Epithelial cell of prostate (primary cell): ENCODE measurements at regions not wholly inside any gene's neighbourhood (a gene's known extent, or its start where the extent isn't known, plus 50 kb on each side); places are given as distances from the start of the nearest gene placed in this dataset.
A peak's percentile ranks its signal among the peaks of the same experiment; 100 is the strongest.
"Not testable (repeated sequence)": the region's sequence is repeated elsewhere in the genome, so short reads cannot be mapped to it uniquely, and the experiment has no call there.

Source experiments
- DNase-seq: peaks from one replicate; pipeline ENCODE4 v3.0.0-alpha.2; 2011; ENCODE audit warnings: low read depth, low spot score
- H3K27ac ChIP-seq: fragments of 450-650 bp; 2 replicates; pipeline ENCODE4 v1.5.1; 2017; ENCODE audit warnings: mild to moderate bottlenecking

DNA sequence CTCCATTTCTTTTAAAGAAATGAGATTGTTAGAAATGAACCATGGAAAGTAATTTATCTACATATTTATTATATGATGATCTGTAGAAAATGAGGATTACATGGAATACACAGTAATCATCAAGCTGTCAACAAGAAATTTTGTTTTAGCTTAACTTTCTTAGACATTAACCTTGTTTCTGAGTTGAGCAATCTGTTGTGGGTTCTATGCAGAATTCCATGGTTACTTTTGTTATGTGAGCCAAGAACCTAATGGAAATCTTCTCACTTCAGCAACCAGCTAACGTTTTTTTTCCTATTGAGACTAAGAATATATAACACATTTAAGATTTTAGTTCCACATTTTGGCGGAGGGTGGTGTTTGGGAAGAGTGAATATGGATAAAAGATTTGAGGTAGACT is 136.1 kb upstream of the SLC4A4 start:
- no peak overlapping the region for H3K27ac ChIP-seq
- no peak for DNase-seq

DNA sequence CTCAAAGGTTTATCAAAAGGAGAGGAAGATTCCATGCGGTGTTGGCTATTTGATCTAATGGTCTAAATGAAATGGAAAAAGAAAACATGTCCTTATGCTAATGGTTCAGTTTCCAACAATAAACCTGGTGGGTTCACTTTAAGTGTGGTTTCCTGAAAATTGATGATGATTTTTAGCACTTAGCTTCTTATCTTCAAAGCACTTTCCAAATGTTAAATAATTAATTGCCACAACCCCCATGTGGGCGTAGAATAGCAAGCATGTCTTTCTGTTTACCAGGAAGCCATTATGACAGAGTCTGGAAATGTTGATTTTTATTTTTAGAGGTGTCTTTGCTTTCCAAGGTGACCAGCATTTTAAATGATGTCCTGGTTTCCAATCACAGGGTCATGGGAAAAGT is 134.8 kb upstream of the SLC4A4 start:
- DNase-seq: no peak
- no peak overlapping the region for H3K27ac ChIP-seq

DNA sequence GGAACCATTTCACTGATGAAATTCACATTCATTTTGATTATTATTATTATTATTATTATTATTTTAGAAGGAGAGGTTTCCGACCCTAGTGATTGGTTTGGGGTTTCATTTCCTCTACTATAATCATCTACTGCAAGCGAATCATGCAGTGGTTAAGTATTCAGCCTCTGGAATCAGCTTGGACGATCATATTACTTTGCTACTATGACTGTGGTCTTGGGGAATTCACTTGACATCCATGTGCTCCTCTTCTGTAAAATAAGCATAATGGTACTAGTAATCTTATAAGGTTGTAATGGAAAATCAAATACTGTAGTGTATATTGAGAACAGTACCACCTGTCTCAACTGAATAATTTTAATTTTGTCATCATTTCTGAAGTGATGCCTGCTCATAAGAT is 132.1 kb upstream of the SLC4A4 start:
- H3K27ac ChIP-seq: no peak overlapping the region
- DNase-seq: no peak

DNA sequence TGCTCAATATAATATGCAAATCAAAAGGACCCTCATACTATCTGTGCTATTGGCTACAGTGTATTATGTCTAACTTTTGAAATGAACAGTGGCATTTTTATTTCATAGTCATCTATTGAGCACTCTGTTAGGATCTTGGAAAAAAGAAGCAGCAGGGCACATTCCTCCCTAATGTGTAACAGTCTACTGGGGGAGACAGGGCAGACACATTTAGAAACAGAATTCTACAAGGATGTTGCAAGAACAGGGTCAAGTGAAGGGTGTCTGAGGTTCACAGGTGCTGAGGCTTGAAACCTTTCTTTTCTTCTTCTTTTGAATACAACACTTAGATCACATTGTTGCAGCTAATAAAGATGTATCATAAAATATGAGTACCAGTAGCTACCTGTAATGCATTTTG is 129.7 kb upstream of the SLC4A4 start:
- DNase-seq: no peak
- no peak overlapping the region for H3K27ac ChIP-seq

DNA sequence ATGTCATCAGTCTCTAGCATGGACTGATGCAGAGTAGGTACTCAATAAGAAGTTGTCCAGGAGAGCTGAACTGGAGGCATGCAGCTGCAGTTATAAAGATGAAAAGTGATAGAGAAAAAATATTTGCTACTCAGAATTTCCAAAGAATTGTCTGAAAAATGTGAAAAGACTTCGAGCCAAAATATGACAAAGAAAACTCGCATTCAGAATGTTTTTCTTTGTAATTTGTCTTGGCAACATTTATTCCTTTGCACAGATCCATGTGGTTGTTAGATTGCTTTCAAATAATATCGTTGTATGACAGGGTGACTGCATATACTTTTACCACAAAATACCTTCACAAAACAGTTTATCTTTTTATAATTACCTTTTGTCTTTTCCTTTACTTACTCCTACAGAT is 128.0 kb upstream of the SLC4A4 start:
- DNase-seq: no peak
- no peak overlapping the region for H3K27ac ChIP-seq

DNA sequence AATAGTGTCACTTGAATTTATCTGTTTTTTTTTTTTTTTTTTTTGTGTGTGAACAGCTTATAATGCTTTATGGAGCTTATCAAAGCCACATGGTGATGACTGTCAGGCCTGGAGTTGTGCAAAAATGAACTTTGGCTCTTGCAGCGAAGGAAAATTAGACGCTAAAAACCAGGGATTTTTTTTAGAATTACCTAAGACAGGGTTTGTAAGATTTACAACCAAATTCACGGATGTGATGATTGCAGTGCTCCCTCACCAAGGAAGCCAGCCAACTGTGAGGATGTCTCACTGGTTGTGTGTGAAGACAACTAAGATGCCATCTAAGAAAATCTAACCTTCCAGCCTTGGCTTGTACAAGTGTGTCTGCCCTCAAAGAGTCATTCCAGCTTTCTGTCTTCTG is 127.1 kb upstream of the SLC4A4 start:
- no peak overlapping the region for H3K27ac ChIP-seq

DNA sequence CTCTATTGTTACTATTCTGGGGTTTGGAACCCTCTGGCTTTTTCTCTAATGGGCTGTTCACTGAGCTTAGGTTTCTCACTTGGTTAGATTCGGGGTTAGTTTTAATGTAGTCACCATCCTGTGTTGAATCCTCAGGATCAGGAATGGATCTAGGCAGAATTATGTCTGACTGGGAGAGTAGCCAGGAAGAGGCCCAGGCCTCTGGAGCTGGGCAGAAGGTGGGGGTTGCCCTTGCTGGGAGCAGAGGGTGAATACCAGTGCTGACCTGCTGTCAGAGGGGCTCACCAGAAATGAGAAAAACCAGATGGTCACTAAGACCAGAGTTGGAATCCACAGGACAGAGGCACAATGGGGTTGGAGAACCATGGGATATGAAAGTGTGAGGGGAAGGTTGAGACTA is 126.6 kb upstream of the SLC4A4 start:
- H3K27ac ChIP-seq: no peak overlapping the region
- DNase-seq: no peak

More for the DNA sequence above, 127.1 kb upstream of the SLC4A4 start:
- DNase-seq: no peak

DNA sequence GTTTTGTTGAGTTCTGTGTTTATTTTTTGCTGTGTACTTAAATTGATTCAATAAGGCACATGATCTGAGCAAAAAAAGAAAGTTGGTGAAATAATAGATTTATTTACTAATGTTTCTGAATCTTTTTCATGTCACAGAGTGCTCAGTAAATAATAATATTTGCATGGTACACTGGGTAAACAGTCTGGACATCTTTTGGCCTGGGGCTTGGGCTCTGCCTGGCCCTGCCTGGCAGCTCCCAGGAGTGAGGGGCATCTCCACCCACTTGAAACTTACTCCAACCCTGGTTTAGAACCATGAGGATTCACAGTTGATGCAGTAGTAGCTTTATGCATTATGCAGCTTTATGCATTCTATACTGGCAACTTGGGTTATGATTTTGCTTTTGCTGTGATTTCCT is 124.2 kb upstream of the SLC4A4 start:
- no peak overlapping the region for H3K27ac ChIP-seq
- no peak for DNase-seq

DNA sequence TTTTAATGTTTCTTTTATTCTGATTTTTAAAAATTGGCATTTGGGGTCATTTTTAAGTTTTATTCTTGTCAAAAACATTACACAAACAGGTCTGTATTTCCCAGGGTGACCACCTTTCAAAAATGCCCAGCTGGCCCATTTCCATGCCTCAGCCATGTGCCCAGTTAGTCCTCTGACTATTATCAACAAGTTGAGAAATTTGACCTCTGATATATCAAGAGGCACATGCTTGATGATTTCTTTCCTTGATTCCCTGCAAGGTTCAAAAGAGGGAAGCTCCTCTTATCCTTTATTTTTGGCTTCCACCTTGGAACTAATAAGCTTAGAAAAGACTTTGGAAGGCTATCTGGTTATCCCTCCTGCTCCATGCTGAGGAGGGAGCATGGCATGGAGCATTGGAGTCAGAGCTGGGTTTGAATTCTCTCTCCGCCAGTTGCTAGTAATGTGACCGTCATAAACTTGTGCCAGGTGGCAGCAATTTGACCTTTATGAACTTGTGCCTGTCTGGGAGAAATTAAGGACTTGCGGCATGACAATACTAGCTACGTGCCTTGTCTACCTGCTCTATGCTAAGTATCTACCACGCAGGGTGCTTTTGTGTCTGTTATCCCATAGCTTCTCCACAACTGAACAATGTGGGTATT is 122.4 kb upstream of the SLC4A4 start:
- DNase-seq: no peak
- no peak overlapping the region for H3K27ac ChIP-seq

DNA sequence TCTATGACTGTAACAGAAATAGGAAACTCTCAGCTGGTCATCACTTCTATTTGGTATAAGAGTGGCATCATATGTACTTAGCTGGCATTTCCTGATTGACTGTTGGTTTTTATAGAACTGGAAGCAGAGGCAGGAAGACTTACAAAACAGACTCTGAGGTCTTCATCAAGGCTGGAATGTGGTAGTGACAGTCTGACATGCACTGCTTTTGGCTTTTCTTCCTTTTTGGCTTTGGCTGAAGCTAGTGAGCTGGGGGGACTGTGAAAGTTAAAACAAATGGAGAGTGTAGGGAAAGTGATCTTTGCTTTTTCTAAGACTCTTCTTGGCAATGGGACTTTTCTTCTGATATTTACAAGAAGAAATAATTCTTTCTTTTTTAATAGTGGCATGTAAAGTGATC is 121.1 kb upstream of the SLC4A4 start:
- DNase-seq: no peak
- H3K27ac ChIP-seq: no peak overlapping the region

DNA sequence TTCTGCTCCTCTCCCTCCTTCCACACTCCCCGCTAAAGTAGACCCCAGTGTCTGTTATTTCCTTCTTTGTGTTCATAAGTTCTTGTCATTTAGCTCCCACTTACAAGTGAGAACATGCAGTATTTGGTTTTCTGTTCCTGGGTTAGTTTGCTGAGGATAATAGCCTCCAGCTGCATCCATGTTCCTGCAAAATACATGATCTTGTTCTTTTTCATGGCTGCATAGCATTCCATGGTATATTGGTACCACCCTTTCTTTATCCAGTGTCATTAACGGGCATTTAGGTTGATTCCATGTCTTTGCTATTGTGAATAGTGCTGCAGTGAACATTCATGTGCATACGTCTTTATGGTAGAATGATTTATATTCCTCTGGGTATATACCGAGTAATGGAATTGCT is 118.0 kb upstream of the SLC4A4 start:
- DNase-seq, H3K27ac ChIP-seq: not testable (repeated sequence)

DNA sequence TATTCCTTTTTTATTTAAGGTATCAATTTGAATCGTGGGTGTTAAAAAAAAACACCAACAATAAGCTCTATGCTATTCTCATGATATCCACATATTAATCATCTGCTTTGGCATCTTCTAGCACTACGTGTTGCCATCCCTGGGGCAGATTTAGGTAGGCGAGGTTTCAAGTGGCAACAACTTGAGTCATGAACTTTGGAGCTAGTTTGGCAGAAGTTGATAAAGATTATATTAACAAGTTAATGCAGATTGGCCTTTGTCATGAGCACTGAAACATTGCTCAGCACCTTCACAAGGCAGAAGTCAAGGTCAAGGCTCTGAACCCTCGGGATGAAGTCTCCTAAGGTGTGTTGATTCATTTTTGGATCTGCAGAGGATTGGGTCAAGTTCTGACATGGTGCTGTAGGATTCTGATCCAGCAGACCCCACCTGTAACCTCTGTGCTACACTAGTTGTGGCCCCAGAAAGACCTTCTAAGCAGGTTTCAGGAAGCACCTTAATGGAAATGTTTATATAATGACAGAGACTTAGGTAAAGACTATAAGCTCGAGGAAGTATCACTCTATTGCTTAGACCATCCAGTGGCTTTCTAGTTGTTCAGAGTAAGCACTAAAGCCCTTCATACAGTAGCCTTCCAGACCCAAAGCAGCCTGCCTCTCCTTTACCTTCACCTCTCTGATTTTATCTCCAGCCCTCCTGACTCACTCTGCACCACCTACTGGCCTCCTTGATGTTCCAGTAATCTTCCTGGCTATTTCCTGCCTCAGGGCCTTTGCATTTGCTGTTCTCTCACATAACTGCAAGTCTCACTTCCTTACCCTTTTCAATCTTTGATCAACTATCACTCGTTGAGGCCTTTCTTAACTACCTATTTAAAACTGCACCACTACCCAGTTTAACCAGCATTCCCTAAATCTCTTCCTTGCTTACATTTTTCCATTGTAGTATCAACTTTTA is 117.0 kb upstream of the SLC4A4 start:
- H3K27ac ChIP-seq: peak overlapping the region; percentile 13
- DNase-seq: peak; percentile 76

DNA sequence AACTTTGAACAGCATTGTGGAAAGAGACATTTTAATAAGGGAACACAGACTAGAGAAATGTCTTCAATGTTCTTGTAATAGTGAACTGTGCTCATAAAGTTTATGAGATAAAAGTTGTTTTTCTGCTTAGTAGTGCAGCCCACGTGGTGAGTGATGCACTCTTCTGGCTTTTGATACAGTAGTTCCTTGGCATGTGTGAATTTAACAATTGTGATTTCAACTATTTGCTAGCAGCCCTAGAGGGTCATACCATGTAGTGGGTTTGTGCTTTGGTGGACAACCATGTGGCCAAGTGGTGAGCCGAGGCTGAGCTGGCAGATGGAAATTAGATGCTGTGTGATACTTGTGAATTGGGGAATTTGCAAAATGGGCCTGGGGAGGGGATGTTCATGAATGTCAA is 116.2 kb upstream of the SLC4A4 start:
- no peak overlapping the region for H3K27ac ChIP-seq
- no peak for DNase-seq

DNA sequence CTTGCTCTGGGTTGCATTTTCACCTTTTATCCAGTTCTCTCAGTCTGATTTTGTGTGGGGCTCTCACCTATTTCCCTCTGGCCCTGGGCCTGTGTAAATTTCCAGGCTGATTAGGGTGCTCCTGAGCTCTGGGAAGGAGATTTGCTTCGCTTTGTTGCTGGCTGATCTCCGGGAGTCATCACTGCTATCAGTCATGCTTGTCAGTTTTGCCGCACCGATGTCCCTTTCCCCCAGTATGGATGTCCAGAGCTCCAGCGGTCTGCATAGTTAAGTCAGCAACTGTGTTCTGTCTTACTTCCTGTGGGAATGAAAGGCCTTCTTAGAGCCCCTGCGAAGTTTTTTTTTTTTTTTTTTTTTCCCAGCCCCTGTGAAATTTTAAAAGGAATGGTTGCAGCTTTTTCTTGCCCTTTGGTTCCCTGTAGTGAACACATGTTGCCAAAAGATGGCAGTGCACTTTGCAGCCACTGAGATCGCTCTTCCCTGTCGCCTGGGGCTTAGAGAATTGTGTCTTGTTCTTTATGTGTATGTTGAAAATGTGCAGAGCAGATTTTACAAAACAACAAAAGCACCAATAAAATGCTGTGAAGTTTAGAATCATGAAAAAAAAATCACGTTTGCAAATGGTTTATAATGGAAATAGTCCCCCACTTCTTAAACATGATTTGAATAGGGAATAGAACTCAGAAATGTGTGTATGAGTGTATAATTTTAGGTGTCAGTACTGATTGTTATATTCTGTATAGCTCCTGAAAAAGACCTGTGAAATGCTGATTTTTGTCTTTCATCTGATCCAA is 109.1 kb upstream of the SLC4A4 start:
- no peak for DNase-seq
- H3K27ac ChIP-seq: no peak overlapping the region

DNA sequence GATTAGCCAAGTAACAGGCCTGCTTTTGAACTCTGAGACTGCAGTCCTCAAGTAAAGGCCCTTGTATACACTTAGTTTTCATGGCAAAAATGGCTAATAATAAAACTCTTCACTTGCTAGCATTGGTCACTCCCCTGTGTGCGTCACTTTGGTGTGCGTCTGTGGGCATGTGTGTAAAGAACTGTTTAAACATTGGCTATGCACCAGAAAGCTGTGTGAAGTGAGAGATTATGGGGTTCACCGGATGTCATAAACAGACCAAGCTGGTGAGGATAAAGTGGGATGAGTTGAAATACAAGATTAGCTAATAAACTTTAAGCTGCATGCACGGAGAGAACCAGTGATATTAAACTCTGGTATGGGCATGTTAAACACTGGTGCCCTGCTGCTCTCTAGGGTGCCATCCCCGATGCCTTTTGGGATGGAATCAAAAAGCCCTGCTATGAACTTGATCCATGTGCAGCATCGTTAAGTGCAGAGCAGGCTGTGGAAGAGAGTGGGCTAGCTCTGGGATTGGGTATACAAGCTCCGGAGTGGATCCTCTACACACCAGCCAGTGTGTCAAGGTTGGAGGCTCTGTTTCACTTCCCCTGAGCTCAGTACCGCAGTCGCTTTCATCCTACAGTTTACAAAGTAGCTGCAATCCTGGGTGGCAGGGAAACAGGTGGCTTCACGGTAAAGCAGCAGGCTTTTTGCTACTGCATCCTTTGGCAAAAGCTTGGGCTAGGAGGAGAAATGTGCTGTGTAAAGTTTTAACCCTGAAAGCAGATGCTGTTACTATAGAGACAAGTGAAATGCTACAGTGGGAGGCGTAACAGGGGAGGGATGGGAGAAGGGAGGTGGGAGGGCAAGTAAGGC is 108.3 kb upstream of the SLC4A4 start:
- DNase-seq: no peak
- H3K27ac ChIP-seq: no peak overlapping the region

DNA sequence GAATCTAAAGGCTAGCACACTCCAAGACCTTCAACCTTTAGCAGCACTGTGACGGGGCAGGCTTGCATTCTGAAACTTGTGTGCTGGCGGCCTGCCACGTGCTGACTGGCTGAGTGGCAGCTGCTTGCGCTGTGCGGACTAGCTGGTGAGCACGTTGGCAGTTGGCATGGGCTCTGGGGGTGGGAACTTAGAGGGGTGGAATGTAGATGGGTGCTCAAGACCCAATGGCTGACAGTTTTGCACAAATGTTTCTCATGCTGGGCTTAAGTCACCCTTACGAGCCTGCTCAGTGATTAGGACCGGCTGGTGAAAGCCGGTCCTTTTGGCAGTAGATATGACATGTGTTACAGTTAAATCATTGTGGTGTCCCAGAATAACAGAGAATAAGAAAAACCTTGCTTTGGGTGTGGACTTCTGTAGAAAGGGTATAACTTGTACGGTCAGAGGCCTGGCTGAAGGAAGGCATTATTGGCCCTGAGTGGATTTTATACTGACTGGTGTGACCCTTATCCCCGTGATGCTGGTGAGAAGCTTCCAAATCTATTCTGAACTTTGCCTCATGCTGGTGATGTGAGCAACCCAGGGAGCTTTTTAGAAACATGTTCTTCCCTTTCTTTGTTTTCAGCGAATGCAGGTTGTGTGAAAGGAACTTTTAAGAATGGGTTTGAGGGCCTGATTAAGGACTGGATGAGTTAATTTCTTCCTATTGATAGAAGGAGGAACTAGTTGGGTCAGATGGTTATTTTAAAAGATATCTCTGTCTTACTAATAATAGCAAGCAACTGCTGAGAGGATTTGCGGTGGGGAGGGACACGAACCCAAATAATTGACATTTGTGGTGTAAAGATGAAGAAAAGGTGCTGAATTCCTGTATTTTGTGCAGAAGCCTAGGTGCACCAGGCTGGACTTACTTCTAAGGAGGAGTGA is 107.4 kb upstream of the SLC4A4 start:
- no peak overlapping the region for H3K27ac ChIP-seq
- no peak for DNase-seq

DNA sequence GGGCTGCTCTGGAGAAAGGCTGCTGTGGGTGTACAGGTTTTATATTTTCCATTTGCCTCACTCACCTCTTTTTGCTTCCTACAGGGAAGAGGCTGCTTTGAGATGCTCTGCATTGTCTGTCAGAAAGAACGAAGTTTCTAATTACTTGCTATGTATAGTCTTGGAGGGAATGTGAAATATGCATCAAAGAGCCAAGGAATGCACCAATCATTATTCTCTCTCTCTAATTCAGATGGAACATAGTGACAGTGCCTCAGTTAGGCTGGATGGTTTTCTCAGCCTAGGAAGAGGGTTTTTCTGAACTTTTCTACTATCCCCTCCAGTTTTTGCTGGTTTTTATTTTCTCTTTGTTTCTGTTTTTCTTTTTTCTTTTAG is 106.8 kb upstream of the SLC4A4 start:
- no peak for DNase-seq

DNA sequence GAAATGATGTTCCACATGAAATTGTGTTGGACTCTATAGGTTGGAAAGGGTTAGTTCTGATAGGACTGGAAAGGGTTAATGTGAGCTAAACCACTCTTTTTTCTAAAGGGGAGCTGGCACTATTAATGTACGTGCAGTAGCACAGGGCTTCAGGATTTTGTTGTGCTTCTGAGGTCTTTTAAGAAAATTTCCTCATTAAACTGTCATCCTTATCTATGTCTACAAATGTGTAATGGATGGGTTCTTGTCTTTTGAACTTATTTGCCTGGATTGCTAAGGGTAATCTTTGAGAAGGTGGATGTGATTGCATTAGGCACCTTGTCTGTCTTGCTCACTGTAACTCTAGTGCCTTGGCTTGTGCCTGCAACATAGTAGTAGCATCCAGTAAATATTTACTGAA is 106.0 kb upstream of the SLC4A4 start:
- DNase-seq: no peak
- H3K27ac ChIP-seq: no peak overlapping the region

More for the DNA sequence above, 106.8 kb upstream of the SLC4A4 start:
- no peak overlapping the region for H3K27ac ChIP-seq
